ENCODE measurements at regions not wholly inside any gene's neighbourhood (a gene's known extent, or its start where the extent isn't known, plus 50 kb on each side); places are given as distances from the start of the nearest gene placed in this dataset.
"Not testable (repeated sequence)": the region's sequence is repeated elsewhere in the genome, so short reads cannot be mapped to it uniquely, and the experiment has no call there.

DNA sequence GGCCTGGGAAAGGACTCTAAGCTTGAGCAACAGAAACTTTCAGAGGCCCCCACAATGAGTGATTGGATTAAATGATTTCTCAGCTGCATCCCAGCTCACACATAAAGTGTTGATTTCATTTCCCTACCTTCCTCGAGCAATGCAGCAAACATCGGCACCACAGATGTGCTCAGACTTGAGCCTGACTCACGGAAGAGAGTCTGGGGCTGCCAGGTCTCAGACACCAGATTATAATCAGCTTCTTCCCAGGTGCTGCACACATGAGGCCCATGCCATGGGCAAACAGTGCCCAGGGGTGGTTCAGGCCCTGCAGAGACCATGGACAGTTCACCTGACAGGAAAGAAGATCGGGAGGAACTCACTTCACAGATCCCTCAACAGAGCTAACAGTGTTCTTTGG is 226.6 kb upstream of the TENM4 start:
- no peak for DNase-seq

DNA sequence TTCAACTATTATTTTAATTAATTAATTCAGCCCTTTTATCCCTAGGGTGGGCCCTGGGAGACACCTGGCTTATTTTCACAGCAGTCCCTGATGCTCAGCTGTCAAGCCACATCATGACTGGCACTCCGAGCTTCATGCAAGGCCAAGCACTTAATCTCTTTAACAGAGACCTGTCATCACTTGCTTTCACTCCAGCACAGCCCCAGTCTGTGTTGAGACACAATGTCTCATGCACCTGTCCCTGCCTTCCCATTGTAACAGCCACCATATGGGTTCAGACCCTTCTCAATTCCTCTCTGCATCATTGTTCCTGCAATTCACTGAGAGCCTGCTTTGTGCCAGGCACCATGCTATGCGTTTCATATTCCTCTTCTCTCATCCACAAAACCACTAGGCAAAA is 222.2 kb upstream of the TENM4 start:
- no peak for DNase-seq

DNA sequence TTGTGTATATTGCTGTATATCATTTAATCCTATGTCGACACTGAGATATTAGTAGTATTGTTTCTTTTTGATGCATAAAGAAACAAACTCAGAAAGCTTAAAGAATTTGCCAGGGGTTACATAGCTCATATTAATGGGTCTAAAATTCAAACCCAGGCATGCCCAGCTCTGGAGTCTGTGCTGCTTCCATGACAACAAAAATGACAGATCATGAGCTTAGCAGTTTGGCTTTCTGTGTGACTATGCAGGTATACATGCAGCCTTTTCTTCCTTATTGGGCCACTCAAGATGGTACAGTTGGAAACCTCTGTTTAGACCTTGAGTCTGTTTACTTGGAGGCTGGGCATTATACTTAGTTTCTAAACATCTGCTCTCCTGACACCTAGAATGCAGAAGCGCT is 220.5 kb upstream of the TENM4 start:
- DNase-seq = no peak

DNA sequence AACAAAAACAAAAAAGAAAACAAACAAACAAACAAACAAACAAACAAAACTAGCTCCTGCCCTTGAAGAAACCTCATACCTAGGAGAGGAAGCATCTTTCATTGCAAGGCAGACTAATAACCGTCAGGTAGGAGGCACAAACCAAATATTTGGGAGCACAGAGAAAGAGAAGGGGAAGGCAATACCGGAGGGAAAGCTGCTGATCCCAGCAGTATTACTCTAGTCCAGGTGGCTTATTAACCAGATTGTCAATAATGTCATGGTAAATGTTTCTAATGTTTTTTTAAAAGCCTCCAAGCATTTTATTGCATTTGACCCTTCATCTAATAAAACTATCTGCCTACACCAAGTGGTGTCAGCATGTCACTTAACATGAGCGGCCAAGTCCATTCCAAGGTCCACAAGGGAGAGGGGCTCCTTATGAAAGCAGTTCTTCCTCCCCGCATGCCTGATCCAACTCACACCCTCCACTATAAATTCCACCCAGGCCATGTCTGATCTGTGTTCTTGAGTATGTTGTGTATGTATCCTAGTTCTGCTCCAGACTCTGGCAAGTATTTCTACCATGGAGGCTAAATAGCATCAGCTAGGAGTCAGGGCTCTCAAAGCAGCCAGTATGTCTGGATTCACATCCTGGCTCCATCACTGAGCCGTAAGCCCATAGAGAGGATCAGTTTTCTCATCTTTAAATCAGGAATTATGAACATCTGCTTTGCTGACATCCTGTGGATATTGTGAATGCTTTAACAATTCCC is 208.1 kb upstream of the TENM4 start:
- DNase-seq = no peak

DNA sequence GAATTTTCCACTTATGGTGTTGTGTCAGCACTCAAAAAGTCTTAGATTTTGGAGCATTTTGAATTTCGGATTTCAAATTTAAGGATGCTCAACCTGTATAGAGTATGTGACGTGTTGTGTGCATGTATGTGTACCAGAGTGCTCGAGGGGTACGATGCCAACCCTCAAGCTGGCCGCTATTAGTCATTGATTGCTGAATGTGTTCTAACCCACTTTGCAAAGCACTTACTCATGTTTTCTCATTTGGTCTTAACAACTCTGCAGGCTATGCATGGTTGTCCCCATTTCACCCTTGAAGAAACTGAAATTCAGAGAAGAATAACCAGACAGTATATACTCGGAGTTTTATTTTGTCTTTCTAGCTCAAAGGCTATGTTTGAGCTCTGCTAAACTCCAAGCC is 196.4 kb upstream of the TENM4 start:
- DNase-seq = no peak

DNA sequence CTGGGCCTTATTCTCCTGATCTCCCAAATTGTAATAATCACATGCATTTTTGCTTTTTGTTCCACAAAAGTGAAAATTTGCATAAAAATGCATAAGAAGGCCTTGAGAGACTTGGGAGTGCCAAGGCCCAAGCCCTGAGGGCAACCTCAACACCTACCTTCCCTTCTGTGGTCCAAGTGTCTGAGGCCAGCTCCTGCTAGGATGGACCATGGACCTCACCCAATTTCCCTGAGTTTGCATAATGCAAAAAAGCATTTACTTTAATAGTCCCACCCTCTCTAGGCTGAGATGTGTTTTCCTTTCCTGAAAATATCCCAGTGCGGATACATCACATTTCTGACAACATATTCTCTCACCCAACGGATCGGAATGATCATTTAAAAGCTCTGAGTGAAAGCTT is 194.1 kb upstream of the TENM4 start:
- no peak for DNase-seq

DNA sequence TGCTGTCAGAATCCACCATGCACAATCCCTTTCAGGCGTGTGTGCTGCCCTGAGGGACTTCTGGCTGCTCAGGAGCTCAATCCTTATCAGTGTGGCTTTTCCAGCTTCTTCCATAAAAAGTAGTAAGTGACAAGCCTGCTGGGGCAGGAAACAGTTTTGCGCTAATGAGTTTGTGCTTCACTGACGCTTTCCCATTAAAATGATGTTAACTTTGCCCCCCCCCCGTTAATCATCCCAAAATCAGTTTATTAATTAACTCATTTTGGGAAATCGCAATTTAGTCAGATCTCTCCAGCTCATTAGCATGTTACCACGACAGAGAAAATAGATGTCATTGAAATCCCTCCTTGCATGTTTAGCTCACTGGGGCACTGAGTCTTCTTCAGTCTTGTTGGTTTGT is 186.5 kb upstream of the TENM4 start:
- no peak for DNase-seq

DNA sequence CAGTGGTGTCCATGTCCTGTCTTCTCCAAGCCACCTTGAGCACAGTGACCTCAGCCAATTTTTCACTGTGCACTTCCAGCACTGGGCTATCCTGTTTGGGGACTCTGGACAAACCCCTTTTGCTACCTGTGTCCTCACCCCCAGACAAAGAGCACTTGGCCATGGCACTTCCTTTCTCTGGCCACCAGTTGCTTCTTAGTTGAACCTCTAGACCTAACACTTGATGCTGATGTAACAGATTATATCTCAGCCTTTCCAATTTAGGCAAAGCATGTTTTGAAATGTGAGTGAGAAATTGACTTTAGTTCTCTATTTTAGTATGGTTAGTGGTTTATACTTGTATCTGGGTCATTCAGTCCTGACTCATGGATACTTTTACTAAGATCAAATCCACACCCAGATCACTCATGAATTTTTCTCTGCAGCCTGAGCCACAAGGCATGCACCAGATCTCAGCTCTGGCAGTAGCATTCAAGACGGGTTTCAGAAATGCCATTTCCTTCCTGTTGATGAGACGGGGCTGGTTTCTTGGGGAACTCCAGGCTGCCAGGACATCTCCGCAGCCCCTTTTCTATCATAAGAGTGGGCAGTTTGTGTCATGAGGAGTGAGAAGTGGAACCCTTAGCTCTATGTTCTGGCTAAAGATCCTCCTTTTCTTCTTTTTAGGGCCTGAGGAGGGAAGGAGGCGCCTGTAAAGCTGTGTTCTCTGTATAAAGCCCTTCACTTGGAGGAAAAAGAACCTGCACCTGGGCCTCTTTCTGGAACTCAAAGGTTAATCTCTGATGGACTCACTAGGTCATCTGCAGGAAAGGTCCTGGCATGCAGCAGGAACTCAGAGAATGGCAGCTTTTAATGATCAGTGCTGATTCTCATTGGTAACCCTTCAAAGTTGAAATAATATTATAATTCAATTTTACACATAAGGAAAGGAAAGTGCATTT is 185.6 kb upstream of the TENM4 start:
- no peak for DNase-seq

DNA sequence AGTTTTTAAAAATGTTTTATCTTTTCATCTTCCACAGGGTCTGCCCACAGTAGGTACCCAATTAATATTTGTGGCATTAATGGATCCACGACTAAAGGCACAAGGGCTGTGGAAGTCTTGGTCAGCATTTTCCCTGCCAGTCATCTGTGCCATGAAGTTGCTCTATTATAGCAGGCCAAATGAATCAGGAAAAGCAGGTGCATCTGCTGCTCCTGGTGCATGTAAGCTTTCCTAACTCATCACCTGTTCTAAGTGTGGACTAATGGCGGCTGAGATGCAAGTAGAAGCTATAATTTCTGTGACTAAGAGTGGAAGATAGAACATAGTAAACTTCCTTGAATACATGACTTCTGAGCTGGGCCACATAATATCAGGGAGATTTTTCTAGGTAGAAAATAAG is 182.5 kb upstream of the TENM4 start:
- no peak for DNase-seq

DNA sequence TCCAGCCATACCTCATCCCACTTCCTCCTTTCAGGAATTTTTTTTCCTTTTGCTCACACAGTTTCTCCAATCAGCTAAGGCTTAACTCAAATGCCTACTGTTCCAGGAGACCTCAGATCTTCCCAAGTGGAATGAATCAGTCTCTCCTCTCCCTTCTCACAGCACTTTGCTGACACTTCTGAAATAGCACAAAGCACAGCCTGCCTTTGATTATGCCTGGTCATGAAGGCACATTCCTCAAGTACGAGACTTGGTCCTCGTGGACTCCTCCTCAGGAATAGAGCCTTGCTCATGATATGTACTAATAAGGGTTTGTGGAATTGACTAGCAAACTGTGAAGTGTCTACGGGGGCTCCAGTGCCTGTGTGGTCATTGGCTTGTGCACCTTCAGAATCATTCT is 176.7 kb upstream of the TENM4 start:
- DNase-seq = no peak

DNA sequence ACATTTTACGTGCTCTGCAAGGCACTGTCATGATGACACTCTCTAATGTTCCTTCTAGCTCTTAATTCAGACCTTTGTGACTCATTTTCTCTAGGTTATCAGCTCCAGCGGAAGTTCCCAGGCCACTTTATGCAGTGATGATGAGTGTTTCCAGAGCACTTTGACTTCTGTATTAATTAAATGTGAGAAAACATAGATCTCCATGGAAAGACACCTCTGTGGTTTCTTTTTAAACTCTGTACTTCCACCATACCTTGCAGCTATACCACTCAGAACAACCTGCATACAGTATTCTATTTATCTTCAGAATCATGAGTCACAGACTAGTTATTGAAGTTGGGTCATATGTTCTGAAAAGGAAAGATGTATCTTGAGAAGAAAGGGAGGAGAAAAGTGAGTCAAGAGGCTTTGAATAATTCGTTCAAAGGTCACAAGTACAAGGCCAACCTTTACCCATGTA is 175.6 kb upstream of the TENM4 start:
- no peak for DNase-seq

DNA sequence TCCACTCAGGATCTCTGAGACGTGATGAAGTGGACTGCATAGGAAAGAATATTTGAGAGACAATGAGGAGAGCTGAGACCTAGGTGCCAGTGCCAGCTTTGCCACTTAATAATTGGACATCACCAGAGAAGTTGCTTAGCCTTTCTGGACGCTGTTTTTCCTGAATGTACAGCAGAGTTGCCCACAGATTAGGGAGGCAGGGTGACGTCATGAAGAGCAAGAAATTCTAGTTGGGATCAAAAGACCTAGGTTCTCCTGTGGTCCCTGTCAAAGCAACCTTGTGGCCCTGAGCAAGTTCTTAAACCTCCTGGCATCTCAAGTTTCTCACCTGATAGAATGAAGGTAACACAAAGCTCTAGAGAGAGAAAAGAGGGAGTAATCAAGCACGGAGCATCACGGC is 174.6 kb upstream of the TENM4 start:
- DNase-seq = no peak

DNA sequence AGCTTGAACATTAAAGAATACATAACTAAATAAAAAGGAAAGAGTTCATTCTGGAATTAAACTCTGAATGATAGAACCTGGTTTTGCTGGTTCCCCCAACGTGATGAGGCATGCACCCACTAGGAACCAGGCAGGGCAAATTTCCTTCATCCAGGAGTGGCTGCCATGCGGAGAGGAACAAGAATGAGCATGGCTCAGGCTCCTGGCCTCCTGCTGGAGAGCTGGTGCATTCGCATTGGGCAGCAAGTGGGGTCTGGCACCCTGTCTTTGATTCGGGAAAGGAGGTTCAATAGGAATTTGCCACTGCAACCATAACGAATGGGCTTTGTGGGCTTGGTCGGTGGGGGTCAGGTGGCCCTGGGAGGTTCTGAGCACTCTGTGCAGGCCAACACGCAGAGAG is 169.8 kb upstream of the TENM4 start:
- DNase-seq = no peak

DNA sequence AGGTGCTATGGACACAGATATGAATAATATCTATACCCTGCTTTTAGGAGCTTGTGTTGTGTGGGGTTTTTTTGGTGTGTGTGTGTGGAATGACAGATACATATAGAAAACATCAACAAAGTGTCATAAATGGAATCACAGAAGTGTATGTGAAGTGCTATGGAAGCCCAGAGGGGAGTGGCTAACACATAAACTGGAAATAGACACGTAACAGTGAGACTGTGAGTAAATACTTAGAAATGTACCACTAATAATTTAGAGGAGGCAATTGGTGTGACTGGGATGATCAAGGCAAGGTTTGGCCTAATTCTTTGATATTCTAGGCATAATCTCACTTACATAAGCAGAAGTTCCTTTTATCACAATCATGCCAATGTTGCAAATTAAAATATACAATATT is 169.3 kb upstream of the TENM4 start:
- DNase-seq = no peak

DNA sequence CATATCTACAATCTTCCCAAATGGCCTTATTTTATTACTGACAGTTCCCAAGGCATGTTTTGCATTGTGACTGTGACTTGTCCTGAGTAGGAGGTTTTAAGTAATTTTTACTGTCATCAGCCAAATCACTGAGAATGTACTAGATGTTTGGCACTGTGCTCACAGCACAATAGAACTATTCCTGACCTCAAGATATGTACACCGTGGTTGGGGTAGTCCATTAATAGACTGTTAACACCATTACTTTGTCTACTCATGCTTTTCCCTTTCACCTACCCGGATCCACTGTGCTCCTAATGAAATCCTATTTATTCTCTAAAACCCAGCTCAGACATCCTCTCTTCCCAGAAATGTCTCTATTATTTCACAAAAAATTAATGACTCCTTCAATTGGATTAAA is 168.7 kb upstream of the TENM4 start:
- no peak for DNase-seq

DNA sequence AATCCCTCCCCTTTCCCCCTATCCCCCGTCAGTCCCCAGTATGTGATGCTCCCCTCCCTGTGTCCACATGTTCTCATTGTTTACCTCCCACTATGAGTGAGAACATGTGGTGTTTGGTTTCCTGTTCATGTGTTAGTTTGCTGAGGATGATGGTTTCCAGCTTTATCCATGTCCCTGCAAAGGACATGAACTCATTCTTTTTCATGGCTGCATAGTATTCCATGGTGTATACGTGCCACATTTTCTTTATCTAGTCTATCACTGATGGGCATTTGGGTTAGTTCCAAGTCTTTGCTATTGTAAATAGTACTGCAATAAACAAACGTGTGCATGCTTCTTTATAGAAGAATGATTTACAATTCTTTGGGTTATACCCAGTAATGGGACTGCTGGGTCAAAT is 165.6 kb upstream of the TENM4 start:
- DNase-seq = not testable (repeated sequence)

DNA sequence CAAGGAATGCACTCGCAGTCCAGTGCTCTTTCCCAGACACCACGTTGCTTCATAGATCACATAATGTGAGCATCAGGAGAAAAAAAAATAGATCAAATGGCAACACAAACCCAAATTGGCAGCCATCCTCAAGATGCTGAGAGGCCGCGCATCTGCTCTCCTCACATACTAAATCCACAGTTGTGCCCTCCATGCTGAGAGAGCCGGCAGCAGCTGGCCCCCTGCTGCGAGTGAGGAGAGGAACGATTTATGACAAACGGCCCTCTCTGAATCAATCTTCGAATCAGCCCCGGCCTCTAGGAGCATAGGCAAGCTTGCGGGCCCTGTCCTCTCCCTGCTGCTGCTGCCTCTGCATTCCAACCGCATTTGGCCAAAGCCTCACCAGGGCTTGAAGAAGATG is 159.9 kb upstream of the TENM4 start:
- DNase-seq = no peak

DNA sequence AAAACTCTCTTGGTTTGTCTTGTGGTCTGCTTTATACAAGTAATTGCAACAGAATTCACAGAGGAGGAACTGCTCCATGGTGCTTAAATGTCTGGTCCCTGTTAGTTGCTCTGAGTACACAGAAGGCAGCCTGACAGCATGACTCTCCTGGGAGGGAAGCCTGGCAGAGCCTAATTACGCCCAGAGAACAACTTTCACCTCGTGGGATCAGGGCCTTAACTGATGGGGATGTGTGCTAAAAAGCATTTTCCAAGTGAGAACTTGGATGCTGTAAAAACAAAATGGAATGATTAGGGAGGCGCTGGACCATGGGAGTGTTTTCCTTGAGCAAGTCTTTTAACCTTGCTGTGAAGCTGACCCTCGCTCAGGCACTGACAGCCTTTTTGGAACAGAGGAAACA is 154.0 kb upstream of the TENM4 start:
- no peak for DNase-seq

DNA sequence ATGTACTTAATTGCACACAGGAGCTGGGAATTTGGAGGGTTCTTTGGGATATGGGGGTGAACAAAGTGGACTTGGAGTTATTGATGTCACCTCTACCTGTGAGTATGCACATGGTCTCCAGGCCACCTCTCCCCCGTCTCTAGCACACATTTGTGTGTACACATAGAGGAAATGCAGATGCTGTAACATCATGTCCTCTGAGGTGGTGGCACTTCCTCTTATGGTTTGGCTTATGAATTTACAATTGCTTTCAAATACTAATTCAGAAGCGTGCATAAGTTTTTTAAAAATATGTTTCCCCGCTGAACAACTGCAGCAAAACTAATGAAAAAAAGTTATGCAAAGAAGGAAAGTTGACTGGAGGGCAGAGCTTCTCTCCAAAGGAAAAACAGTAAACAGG is 152.0 kb upstream of the TENM4 start:
- DNase-seq = no peak

DNA sequence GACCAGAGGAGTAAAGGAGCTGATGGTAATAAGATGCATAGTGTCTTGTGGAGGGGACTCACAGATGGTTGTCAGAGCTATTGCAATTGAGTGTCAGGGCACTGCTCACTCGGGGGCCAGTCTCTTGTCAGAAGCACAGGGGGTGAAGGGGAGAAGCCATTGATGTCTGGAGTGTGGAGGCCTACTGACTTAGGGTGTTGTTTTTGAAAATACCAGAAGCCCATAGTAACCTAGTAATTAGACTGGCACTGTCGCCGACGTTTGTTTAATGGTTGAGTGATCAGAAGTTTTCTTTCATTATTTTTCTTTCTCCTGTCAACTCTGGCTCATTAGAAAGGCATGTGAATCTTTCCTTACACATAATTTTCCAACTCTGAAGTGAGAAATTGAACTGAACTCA is 151.6 kb upstream of the TENM4 start:
- no peak for DNase-seq

DNA sequence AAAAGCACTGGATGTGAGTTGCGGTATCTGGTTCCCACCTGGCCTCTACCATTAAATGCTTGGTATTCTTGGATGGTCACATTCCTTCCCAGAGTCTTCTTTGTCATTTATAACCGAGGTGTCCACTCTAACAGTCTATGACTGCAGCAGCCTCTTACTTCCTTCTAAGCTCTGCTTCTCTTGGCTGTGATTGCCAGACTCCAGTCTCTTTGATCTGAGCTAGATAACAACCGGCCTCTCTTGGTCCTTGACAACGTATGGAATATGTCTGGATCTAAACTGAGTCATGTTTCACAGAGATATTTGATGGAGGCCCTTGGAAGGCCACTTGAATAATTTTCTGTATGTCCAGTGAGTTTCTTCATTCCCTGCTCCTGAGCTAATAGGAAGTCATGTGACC is 141.6 kb upstream of the TENM4 start:
- no peak for DNase-seq

DNA sequence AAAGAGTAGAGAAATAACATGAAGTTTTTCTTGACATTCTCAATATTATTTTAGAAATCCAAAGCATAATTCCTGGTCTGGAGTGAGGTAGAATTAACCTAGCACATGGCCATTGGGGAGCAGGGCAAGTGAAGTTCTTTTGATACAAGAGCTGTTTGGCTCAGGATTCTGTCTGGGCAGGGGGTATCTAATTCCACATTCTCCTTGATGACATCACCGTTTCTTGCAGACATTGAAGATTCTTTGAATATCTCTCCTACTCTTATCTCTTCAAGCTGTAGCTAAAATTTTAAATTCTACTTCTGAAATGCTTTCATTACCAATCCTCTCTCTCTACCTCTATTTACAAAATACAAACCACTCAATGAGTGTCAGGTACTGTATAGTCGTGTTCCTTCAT is 138.2 kb upstream of the TENM4 start:
- no peak for DNase-seq

DNA sequence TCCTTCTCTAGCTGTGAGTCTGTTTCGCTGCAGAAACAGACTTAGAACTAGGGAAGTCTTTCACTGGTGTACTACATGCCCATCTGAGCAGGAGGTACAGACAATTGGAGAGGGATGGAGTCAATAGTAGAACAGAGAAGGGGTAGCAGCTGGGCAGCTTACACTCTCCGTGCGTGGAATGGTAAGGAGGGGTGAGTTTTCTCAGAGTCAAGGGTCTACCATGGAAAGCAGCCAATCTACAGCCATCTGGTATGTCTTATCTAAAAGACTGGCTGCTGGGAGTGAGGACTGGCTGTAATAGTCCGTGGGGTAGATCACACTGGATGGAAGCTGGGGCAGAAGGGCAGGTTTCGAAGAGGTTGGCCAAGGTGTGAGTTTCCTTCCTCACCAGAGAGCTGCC is 137.3 kb upstream of the TENM4 start:
- no peak for DNase-seq

DNA sequence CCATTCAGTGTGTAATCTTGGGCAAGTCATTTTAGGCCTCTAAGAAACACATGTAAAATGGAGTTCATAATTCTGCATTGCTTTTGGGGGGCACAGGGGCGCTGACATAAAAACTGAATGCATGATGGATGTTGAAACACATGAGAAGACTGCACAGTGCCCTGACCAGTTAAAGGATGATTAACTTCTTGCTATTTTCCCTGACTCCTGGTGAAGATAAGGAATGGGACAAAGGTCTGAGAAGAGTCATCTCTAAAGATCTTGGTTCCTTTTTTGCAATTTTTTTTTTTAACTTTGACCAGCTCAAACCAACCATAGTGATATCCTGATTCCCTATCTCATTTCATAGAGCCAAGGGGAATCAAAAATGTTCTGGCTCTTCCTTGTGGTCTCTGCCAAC is 134.9 kb upstream of the TENM4 start:
- no peak for DNase-seq
